ENCODE measurements at regions not wholly inside any gene's neighbourhood (a gene's known extent, or its start where the extent isn't known, plus 50 kb on each side); places are given as distances from the start of the nearest gene placed in this dataset.

DNA sequence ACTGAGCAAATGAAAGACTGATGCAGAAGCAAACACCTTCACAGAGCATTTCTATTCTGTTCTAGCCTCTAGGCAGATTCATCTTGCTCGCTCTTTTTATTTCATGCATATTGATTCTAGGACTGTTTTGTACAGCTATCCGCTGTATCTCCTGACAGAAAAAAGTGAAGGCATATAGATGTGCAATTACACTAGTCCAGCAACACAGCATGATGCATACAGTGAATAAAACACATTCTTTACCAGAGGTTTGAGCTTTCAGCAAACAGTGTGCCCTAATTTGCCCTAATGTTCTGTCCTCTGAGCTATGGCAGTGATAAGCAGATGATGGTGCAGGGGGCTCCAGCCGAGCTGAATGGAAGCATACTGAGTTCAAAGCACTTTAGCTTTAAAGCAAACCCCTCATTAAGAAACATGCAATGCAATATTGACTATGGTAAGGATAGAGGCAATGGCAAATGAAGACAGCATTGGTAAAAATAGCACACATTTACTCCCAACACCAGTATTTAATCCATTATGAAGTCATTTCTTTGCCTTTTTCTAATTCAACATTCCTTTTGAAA lies 141.2 kb upstream of the RGPD4 start:
- Mint-ChIP-seq H3K36me3 (no peaks in the 10 kb centered on the region), H3K27me3 (no peaks in the 10 kb centered on the region)

DNA sequence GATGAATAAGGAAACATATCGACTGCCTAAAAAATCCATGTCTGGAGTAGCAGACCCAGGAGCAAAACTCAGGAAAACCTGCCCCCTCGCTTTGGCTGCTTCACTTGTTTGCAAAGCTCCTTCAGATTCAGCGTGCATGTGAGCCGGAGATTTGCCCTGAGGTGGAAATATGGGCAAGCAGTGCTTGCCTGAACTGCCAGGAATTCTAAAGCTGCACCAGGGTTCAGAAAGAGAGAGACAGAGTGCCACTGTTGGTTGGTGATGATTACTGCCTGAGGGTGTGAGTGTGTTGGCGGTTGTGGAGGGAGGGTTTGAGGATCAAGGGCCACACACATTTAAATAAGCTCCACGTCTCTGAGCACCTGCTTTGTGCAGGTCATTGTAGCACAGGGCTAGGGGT lies 139.6 kb upstream of the RGPD4 start:
- no peak for DNase-seq
- Histone ChIP-seq H3K27me3 (ENCODE audit: insufficient read depth, low read length) (no peaks in the 10 kb centered on the region), H3K36me3 (ENCODE audit: insufficient read depth, low read length) (no peaks in the 10 kb centered on the region), H3K4me1 (ENCODE audit: insufficient read depth, low read length) (no peaks in the 10 kb centered on the region), H3K4me3 (ENCODE audit: low read length in 2 of 2) (no peak overlapping the region), H3K27ac (ENCODE audit: low read depth, low read length) (no peak overlapping the region), H3K9me3 (ENCODE audit: control insufficient read depth in 1 of 2, low read length in 2 of 2) (no peaks in the 10 kb centered on the region)
- CTCF ChIA-PET (ENCODE audit: partially characterized antibody), result no interaction called here
- H3K27ac Mint-ChIP-seq, result no peak overlapping the region
- no peaks in the 10 kb centered on the region for H3K4me1 Mint-ChIP-seq
- H3K36me3 Mint-ChIP-seq, result no peaks in the 10 kb centered on the region
- H3K4me3 Mint-ChIP-seq, result no peak overlapping the region
- POLR2A ChIA-PET (ENCODE audit: partially characterized antibody), result no interaction called here
- peaks cover 0 to 3% (median 0%) of the 10 kb centered on the region in 8 donors for H3K9me3 Mint-ChIP-seq
- no peaks in the 10 kb centered on the region for H3K27me3 Mint-ChIP-seq
- intact Hi-C loops (cut with micrococcal nuclease), result no loop called here

More for the DNA sequence above, 141.2 kb upstream of the RGPD4 start:
- intact Hi-C loops (cut with micrococcal nuclease), result no loop called here
- POLR2A ChIA-PET (ENCODE audit: partially characterized antibody), result no interaction called here
- no peak overlapping the region for H3K4me3 Mint-ChIP-seq
- H3K9me3 Mint-ChIP-seq, result peaks cover 0 to 2% (median 0%) of the 10 kb centered on the region in 8 donors
- H3K4me1 ChIP-seq (ENCODE audit: insufficient read depth, low read length), result no peaks in the 10 kb centered on the region
- no peaks in the 10 kb centered on the region for H3K27me3 ChIP-seq (ENCODE audit: insufficient read depth, low read length)
- H3K4me3 ChIP-seq (ENCODE audit: low read length in 2 of 2), result no peak overlapping the region
- no peaks in the 10 kb centered on the region for H3K9me3 ChIP-seq (ENCODE audit: control insufficient read depth in 1 of 2, low read length in 2 of 2)
- no peak overlapping the region for H3K27ac ChIP-seq (ENCODE audit: low read depth, low read length)
- no peak overlapping the region for H3K27ac Mint-ChIP-seq
- no peaks in the 10 kb centered on the region for H3K4me1 Mint-ChIP-seq
- CTCF ChIA-PET (ENCODE audit: partially characterized antibody), result no interaction called here
- no peak for DNase-seq
- no peaks in the 10 kb centered on the region for H3K36me3 ChIP-seq (ENCODE audit: insufficient read depth, low read length)

DNA sequence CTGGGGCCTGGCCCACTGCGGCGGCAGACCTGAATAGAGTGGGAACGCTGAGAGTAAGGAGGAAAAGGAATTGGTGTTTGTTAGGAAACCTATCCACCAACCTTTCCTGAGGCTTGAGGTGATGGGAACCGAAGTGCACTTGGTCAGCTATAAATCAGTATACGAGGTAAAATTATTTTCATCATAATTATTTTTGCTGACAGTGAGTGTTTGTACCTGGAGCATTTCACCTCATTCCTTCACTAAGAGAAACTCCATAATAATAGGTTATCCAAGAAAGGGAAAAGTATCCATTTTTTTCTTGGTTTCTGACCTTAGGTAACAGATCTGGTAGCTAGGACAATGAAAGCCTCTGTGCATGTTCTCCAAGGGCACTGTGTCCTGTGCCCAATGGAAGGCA lies 138.6 kb upstream of the RGPD4 start:
- peaks cover 0 to 1% of the 10 kb centered on the region in 2 donors for H3K27me3 Mint-ChIP-seq
- CTCF ChIA-PET (ENCODE audit: partially characterized antibody), result no interaction called here

DNA sequence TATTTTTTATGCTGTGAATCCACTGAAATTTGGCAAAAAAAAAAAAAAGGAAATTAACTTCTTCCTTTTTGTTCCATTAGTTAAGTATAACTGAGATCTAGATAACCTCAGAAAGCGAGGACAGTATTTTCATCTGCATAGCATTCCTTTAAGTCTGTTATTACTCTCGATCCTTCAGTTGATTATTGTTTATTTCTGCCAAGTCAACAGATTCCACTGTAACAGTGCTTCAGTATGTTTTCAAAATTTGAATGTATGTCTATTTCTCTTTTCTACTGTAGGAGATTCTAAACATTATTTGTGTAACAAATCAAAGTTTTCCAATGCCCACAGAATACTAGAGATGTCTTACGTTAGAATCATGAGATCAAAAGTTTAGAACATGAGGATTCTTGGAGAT lies 133.1 kb upstream of the RGPD4 start:
- ChIA-PET CTCF (ENCODE audit: partially characterized antibody) (no interaction called here), POLR2A (ENCODE audit: partially characterized antibody) (no interaction called here)
- Mint-ChIP-seq H3K4me3 (no peak overlapping the region), H3K36me3 (no peaks in the 10 kb centered on the region), H3K4me1 (no peaks in the 10 kb centered on the region), H3K27ac (no peak overlapping the region), H3K9me3 (peaks cover 0 to 3% (median 0%) of the 10 kb centered on the region in 8 donors), H3K27me3 (peaks cover 0 to 1% of the 10 kb centered on the region in 2 donors)
- intact Hi-C loops (cut with micrococcal nuclease), result no loop called here
- no peak overlapping the region for H3K27ac ChIP-seq (ENCODE audit: low read depth, low read length)
- no peak for DNase-seq
- no peaks in the 10 kb centered on the region for H3K4me1 ChIP-seq (ENCODE audit: insufficient read depth, low read length)
- no peaks in the 10 kb centered on the region for H3K9me3 ChIP-seq (ENCODE audit: control insufficient read depth in 1 of 2, low read length in 2 of 2)
- no peak overlapping the region for H3K4me3 ChIP-seq (ENCODE audit: low read length in 2 of 2)
- no peaks in the 10 kb centered on the region for H3K27me3 ChIP-seq (ENCODE audit: insufficient read depth, low read length)
- H3K36me3 ChIP-seq (ENCODE audit: insufficient read depth, low read length), result no peaks in the 10 kb centered on the region

More for the DNA sequence above, 138.6 kb upstream of the RGPD4 start:
- Histone ChIP-seq H3K27ac (ENCODE audit: low read depth, low read length) (no peak overlapping the region), H3K4me1 (ENCODE audit: insufficient read depth, low read length) (no peaks in the 10 kb centered on the region), H3K36me3 (ENCODE audit: insufficient read depth, low read length) (no peaks in the 10 kb centered on the region), H3K27me3 (ENCODE audit: insufficient read depth, low read length) (no peaks in the 10 kb centered on the region), H3K4me3 (ENCODE audit: low read length in 2 of 2) (no peak overlapping the region), H3K9me3 (ENCODE audit: control insufficient read depth in 1 of 2, low read length in 2 of 2) (no peaks in the 10 kb centered on the region)
- no peaks in the 10 kb centered on the region for H3K36me3 Mint-ChIP-seq
- H3K27ac Mint-ChIP-seq, result no peak overlapping the region
- intact Hi-C loops (cut with micrococcal nuclease), result no loop called here
- POLR2A ChIA-PET (ENCODE audit: partially characterized antibody), result no interaction called here
- H3K4me1 Mint-ChIP-seq, result no peaks in the 10 kb centered on the region
- DNase-seq, result no peak
- H3K4me3 Mint-ChIP-seq, result no peak overlapping the region
- peaks cover 0 to 3% (median 0%) of the 10 kb centered on the region in 8 donors for H3K9me3 Mint-ChIP-seq

DNA sequence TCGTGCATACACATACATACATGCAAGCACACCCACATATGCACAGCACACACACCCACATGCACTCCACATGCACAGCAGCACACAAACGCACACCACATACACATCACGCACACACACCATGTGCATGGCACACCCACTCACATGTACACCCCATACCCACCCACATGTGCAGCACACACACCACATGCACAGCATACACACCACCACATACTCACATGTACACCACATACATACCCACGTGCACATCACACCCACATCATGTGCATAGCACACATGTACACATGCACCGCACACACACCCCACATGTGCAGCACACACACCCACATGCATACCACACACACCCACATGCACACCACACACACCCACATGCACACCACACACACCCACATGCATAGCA lies 132.0 kb upstream of the RGPD4 start:
- Mint-ChIP-seq H3K27me3 (peaks cover 0 to 2% of the 10 kb centered on the region in 2 donors), H3K27ac (no peak overlapping the region), H3K4me3 (no peak overlapping the region), H3K36me3 (no peaks in the 10 kb centered on the region), H3K4me1 (no peaks in the 10 kb centered on the region), H3K9me3 (peaks cover 0 to 3% (median 0%) of the 10 kb centered on the region in 8 donors)
- no peak for DNase-seq
- no peaks in the 10 kb centered on the region for H3K36me3 ChIP-seq (ENCODE audit: insufficient read depth, low read length)
- POLR2A ChIA-PET (ENCODE audit: partially characterized antibody), result no interaction called here
- H3K27me3 ChIP-seq (ENCODE audit: insufficient read depth, low read length), result no peaks in the 10 kb centered on the region
- no peak overlapping the region for H3K27ac ChIP-seq (ENCODE audit: low read depth, low read length)
- CTCF ChIA-PET (ENCODE audit: partially characterized antibody), result no interaction called here
- H3K4me3 ChIP-seq (ENCODE audit: low read length in 2 of 2), result no peak overlapping the region
- H3K9me3 ChIP-seq (ENCODE audit: control insufficient read depth in 1 of 2, low read length in 2 of 2), result no peaks in the 10 kb centered on the region
- intact Hi-C loops (cut with micrococcal nuclease), result no loop called here
- no peaks in the 10 kb centered on the region for H3K4me1 ChIP-seq (ENCODE audit: insufficient read depth, low read length)

GRCh38 chr2:107697385-107697784 lies 129.3 kb upstream of the RGPD4 start:
- no peak for DNase-seq
- POLR2A ChIA-PET (ENCODE audit: partially characterized antibody), result no interaction called here
- H3K36me3 Mint-ChIP-seq, result no peaks in the 10 kb centered on the region

GRCh38 chr2:107698861-107699260 lies 127.8 kb upstream of the RGPD4 start:
- POLR2A ChIA-PET (ENCODE audit: partially characterized antibody), result no interaction called here
- Histone ChIP-seq H3K4me1 (ENCODE audit: insufficient read depth, low read length) (no peaks in the 10 kb centered on the region), H3K4me3 (ENCODE audit: low read length in 2 of 2) (no peak overlapping the region), H3K27ac (ENCODE audit: low read depth, low read length) (no peak overlapping the region), H3K27me3 (ENCODE audit: insufficient read depth, low read length) (no peaks in the 10 kb centered on the region), H3K36me3 (ENCODE audit: insufficient read depth, low read length) (no peaks in the 10 kb centered on the region), H3K9me3 (ENCODE audit: control insufficient read depth in 1 of 2, low read length in 2 of 2) (no peaks in the 10 kb centered on the region)
- intact Hi-C loops (cut with micrococcal nuclease), result no loop called here
- Mint-ChIP-seq H3K27me3 (peaks cover 0 to 1% of the 10 kb centered on the region in 2 donors), H3K9me3 (peaks cover 0 to 3% (median 0%) of the 10 kb centered on the region in 8 donors), H3K4me1 (no peaks in the 10 kb centered on the region), H3K27ac (no peak overlapping the region), H3K36me3 (no peaks in the 10 kb centered on the region), H3K4me3 (no peak overlapping the region)
- no peak for DNase-seq
- CTCF ChIA-PET (ENCODE audit: partially characterized antibody), result no interaction called here

More at GRCh38 chr2:107697385-107697784, 129.3 kb upstream of the RGPD4 start:
- intact Hi-C loops (cut with micrococcal nuclease), result no loop called here
- Mint-ChIP-seq H3K4me1 (no peaks in the 10 kb centered on the region), H3K9me3 (peaks cover 0 to 3% (median 0%) of the 10 kb centered on the region in 8 donors), H3K27me3 (peaks cover 0 to 2% of the 10 kb centered on the region in 2 donors), H3K27ac (no peak overlapping the region), H3K4me3 (no peak overlapping the region)
- H3K27me3 ChIP-seq (ENCODE audit: insufficient read depth, low read length), result no peaks in the 10 kb centered on the region
- no peaks in the 10 kb centered on the region for H3K36me3 ChIP-seq (ENCODE audit: insufficient read depth, low read length)
- H3K4me1 ChIP-seq (ENCODE audit: insufficient read depth, low read length), result no peaks in the 10 kb centered on the region
- H3K4me3 ChIP-seq (ENCODE audit: low read length in 2 of 2), result no peak overlapping the region
- no peak overlapping the region for H3K27ac ChIP-seq (ENCODE audit: low read depth, low read length)
- H3K9me3 ChIP-seq (ENCODE audit: control insufficient read depth in 1 of 2, low read length in 2 of 2), result no peaks in the 10 kb centered on the region
- CTCF ChIA-PET (ENCODE audit: partially characterized antibody), result no interaction called here

DNA sequence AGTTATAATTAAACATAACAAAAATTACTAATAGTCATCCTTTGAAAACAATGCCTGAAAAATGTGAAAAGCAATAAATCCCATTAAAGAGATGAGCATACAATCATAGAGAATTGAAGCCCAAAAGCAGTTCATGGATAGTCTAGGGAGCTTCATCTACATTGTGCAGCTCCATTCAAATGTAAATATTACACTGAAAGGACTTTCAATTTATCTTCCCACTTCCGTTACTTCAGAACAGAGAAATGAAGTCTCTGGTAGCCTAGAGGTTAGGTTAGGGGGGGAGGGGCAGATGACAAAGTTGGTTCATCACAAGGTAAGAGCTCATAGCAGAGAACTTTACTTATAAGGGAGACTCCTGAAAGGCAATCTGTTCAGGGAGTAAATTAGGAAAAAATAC lies 126.6 kb upstream of the RGPD4 start:
- Histone ChIP-seq H3K9me3 (ENCODE audit: control insufficient read depth in 1 of 2, low read length in 2 of 2) (no peaks in the 10 kb centered on the region), H3K36me3 (ENCODE audit: insufficient read depth, low read length) (no peaks in the 10 kb centered on the region), H3K27ac (ENCODE audit: low read depth, low read length) (no peak overlapping the region), H3K4me3 (ENCODE audit: low read length in 2 of 2) (no peak overlapping the region), H3K4me1 (ENCODE audit: insufficient read depth, low read length) (no peaks in the 10 kb centered on the region), H3K27me3 (ENCODE audit: insufficient read depth, low read length) (no peaks in the 10 kb centered on the region)
- Mint-ChIP-seq H3K27ac (no peak overlapping the region), H3K9me3 (no peaks in the 10 kb centered on the region), H3K36me3 (no peaks in the 10 kb centered on the region), H3K27me3 (peaks cover 0 to 1% of the 10 kb centered on the region in 2 donors), H3K4me3 (no peak overlapping the region), H3K4me1 (no peaks in the 10 kb centered on the region)
- POLR2A ChIA-PET (ENCODE audit: partially characterized antibody), result no interaction called here
- no peak for DNase-seq
- intact Hi-C loops (cut with micrococcal nuclease), result no loop called here
- CTCF ChIA-PET (ENCODE audit: partially characterized antibody), result no interaction called here

Data from CD4-positive, alpha-beta memory T cell (primary cell).